PC-9 (cell line): ENCODE measurements at regions not wholly inside any gene's neighbourhood (a gene's known extent, or its start where the extent isn't known, plus 50 kb on each side); places are given as distances from the start of the nearest gene placed in this dataset.

Experiments
- CTCF ChIP-seq: fragments of 200-600 bp; sonication (generic); conservative IDR thresholded peaks from 2 replicates; pipeline ENCODE4 v1.6.1; 2017; ENCODE audit warnings: mixed run types, antibody characterized with exemption, mild to moderate bottlenecking, moderate library complexity
- EZH2 ChIP-seq: fragments of 200-600 bp; sonication (generic); IDR thresholded peaks from 2 replicates; pipeline ENCODE4 v1.8.0; 2017; ENCODE audit warnings: antibody characterized with exemption, low read depth

- TF ChIP-seq CTCF (no peak), EZH2 (no peak)
Measured at GRCh38 chr11:79897896-79898295, 457.1 kb upstream of the TENM4 start.
